NCI-H526 (cell line): ENCODE measurements at regions not wholly inside any gene's neighbourhood (a gene's known extent, or its start where the extent isn't known, plus 50 kb on each side); places are given as distances from the start of the nearest gene placed in this dataset.
"Not testable (repeated sequence)": the region's sequence is repeated elsewhere in the genome, so short reads cannot be mapped to it uniquely, and the experiment has no call there.

ENCODE experiments used
- DNase-seq, 2 experiments: peaks; one replicate each; lab custom pipeline; 2025; lab: John Stamatoyannopoulos, UW

DNA sequence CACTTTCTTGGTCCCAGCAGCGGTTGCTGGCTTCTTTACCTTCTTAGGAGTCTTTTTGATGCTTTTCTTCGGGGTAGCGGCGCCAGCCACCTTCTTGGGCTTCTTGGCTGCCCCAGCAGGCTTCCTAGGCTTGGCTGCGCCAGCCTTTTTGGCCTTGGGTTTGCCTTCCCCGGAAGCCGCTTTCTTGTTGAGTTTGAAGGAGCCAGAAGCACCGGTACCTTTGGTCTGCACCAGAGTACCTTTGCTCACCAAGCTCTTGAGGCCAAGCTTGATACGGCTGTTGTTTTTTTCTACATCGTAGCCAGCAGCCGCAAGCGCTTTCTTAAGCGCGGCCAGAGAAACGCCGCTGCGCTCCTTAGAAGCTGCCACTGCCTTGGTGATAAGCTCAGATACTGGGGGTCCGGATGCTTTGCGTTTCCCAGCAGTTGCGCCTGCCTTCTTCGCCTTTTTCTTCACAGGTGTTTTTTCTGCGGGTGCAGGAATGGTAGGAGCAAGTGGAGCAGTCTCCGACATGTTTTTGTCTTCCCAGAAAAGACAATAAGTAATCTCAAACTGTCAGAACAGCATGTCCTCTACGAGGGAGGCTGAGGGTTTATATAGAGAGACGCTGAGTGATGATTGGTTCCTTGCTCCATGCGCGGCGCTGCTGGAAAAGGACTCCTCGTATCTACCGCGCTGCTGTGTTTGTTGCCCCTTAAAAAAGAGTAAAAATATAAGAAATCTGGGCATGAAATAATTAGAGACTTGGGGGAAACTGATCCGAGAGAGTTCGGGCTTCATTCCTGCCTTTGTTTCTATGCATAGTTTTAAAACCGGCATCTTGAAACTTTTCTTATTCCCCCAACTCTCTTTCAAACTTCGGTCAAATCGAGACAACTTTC, 130.3 kb upstream of the BTN3A2 start:
- DNase-seq: peak; percentile 47 to 72

DNA sequence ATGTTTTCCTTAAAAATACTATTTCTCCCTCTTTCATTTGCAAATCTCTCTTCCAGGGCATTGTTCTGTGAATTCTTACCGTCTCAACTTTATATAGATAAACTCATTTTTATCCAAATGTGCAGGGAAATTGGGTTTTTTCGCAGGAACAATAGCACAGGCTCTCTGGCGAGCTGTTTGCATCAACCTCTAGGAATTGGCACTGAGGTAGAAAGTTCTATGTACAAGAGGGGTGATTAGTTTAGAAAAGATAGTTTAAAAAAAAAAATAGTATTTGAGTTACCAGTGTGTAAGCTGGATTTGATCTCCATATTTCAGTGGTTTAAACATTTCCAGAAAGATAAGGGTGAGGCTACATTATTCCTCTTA, 129.7 kb upstream of the BTN3A2 start:
- DNase-seq: no peak

DNA sequence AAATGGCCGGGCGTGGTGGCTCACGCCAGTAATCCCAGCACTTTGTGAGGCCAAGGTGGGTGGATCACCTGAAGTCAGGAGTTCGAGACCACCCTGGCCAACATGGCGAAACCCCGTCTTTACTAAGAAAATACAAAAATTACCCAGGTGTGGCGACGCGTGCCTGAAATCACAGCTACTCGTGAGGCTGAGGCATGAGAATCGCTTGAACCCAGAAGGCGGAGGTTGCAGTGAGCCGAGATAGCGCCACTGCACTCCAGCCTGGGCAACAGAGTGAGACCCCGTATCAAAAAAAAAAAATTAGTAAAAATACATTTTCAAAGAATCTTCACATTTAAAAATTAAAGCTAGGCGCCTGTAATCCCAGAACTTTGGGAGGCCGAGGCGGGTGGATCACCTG, 125.6 kb upstream of the BTN3A2 start:
- not testable (repeated sequence) for DNase-seq

DNA sequence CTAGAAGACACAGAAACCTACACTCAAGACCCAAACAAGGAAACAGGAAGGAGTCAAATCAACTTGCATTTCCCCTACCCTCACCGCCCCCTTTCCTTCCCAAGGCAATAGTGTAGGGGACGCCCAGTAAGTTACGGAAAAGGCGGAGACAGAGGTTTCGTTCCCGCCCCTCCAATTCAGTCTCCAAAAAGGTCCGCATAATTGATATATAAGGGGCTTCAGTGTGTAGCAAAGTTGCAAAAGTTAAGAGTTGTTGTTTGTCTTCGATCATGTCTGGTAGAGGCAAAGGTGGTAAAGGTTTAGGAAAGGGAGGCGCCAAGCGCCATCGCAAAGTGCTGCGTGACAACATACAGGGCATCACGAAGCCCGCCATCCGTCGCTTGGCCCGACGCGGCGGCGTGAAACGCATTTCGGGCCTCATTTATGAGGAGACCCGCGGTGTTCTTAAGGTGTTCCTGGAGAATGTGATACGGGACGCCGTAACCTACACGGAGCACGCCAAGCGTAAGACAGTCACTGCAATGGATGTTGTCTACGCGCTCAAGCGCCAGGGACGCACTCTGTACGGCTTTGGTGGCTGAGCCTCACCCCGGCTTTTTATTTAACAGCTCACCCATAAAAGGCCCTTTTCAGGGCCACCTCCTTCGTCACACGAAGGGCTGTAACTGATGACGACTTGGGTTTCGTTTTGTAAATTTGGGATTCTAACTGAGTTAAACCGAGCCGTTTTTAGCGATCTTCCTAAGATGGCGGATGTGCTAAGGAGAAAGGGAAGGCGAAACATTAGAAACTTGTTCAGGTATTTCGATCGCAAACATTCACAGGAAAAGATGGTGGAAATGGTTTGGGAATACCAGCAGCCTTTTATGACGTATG, 124.6 kb upstream of the BTN3A2 start:
- DNase-seq: no peak

- no peak for DNase-seq
Measured at GRCh38 chr6:26241033-26241895, 123.7 kb upstream of the BTN3A2 start.

DNA sequence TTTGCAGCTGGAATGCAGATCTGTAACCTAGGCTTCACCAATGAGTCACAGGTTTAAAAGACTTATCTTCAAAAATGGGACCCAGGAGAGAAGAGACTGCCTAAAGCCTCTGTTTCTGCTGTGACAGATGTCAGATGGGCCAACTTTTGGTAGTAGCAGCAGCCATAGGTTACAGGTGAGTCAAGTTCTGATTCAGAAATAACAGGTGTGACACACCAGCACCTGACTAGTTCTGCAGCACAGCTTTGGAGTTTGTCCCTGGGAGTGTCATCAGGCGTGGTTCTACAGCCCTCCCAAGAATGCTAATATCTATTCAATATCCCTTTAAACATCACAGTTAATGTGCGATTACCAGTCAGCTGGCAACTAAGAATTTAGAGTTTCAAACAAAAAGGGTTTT, 121.9 kb upstream of the BTN3A2 start:
- DNase-seq: no peak

DNA sequence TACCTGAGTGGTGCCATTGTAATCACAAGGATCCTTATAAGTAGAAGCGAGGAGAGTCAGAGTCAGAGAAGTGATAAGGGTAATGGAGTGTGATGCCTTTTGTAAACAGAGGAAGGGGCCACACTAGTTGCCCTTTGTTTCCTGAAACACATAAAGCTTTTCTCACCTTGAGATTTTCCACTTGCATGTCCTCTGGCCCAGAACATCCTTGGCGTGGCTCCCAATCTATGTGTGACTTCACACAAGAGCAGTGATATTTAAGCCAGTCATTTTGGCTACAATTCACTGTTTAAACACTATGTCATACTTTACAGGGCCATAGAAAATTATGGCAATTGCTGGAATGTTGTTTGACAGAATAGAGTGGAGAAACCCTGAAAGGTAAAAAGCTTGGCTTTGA, 121.2 kb upstream of the BTN3A2 start:
- no peak for DNase-seq

- DNase-seq: no peak
Measured at GRCh38 chr6:26246058-26246457, 118.9 kb upstream of the BTN3A2 start.

GRCh38 chr6:26246553-26246952, 118.4 kb upstream of the BTN3A2 start:
- DNase-seq: no peak

- peak in 1 of 2 experiments; percentile 63 for DNase-seq
Measured at GRCh38 chr6:26249707-26249956, 115.4 kb upstream of the BTN3A2 start.

- peak; percentile 91 to 94 for DNase-seq
Measured at GRCh38 chr6:26249957-26250697, 114.9 kb upstream of the BTN3A2 start.

DNA sequence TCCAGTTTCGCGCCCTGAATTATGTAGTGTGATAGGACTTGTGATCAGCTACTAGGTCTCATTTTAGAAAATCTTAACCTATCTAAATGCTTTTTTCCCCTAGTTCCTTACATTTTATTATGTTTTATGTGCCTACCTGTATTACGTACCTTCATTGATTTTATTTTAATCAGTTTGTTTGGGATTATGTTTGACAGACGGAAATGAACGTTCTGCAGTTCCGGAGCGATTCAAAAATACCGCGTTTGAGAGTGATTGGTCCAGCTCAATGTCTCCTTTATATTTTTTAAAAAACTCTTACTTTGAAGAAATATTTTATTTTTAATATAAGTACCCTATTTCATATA, 114.3 kb upstream of the BTN3A2 start:
- DNase-seq: no peak

GRCh38 chr6:26251354-26252076, 113.5 kb upstream of the BTN3A2 start:
- peak; percentile 89 to 90 for DNase-seq

DNA sequence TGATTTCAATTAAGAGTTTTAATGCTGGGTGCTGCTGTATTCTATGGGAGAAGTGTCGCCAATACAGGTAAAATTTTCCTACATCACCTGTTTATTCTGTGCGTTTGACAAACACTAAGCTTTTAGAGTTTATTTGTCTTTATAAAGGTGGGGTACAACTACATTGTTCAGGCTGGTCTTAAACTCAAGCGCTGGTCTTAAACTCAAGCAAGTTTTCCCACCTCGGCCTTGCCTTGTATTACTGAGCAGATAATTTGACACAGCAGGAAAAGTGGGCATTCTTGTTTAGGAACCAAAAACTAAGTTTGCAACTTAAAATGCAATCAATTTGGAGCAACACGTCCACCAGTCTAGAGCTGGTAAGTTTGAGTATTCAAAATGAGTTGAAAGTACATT, 112.9 kb upstream of the BTN3A2 start:
- peak in 1 of 2 experiments; percentile 46 for DNase-seq

DNA sequence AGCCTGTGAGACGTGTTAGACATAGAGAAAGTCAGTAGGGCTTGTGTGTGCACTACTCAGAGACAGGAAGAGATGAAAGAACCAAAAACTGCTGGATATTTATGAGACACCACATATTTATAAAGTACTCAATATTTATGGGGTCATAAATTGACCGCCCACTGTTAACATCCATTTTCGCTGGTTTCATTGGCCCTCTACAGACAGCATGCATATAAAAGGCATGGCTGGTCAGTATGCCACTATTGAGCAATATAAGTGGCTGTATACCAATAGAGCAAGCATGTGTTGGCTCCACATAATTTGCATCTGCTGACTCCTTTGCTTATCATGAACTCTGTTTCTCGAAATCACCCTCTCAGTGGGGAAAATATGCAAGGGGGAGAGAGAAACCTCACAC, 110.3 kb upstream of the BTN3A2 start:
- DNase-seq: peak; percentile 51 to 52

- DNase-seq: no peak
Measured at GRCh38 chr6:26257272-26257671, 107.7 kb upstream of the BTN3A2 start.

DNA sequence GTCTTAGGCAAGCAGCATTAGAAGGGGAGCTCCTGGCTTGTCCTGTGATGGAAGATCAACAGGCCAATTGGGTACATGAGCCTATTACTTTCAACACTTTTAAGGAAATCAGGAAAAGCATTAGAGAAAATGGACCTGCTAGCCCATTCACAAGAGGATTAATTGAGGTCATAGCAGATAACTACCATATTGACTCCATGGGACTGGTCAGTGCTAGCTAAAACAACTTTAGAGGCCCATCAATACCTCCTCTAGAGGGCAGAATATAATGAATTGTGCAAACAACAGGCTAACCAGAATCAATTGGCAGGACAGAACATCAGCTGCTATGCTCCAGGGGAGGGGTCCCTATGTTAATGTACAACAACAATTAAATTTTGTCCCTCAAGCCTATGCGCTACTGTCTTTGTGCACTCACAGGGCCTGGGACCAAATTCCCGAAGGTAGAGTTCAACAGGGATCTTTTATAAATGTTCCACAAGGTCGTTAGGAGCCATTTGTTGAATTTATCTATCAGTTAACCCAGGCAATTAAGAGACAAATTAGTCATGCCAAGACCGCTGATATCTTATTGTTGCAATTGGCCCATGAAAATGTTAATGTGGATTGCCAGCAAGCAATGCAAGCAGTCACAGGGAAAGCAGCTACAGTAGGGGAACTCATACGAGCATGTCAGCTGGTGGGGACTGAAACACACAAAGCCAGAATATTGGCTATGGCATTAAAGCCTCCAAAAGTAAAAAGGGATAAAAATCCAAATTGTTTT, 106.6 kb upstream of the BTN3A2 start:
- DNase-seq: peak in 1 of 2 experiments; percentile 8

DNA sequence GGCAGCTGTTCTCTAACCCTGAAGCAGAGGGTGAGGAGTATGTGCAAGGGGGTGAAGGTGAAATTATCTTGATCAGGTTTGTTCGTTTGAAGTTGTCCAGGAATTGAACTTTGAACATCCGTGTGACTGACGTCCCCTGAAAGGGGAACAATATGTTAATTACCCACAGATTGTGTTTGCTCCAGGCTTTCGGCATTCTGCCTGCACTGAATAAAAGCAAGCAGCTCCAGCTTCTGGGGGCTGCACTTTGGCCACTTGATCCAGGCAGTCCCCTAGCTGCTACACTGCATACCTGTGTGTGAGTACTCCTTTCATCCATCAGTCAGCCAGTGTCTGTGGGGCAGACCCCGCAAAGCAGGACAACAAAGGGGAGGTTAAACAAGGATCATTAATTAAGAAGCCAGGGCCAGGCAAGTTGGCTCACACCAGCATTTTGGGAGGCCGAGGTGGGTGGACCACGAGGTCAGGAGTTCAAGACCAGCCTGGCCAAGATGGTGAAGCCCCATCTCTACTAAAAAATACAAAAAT, 104.8 kb upstream of the BTN3A2 start:
- DNase-seq: no peak

GRCh38 chr6:26260725-26261490, 104.1 kb upstream of the BTN3A2 start:
- no peak for DNase-seq
